Heart left ventricle (tissue), 16 donors: ENCODE measurements at regions not wholly inside any gene's neighbourhood (a gene's known extent, or its start where the extent isn't known, plus 50 kb on each side); places are given as distances from the start of the nearest gene placed in this dataset.
A peak's percentile ranks its signal among the peaks of the same experiment; 100 is the strongest.

Experiments used
- ATAC-seq, 4 donors: fragments of 200-7000 bp; cut with Tn5 transposase; one replicate each; pipeline ENCODE4 v1.9.1; 2020 to 2022; ENCODE audit warnings: moderate library complexity in 4 of 4, mild to moderate bottlenecking in 3 of 4, moderate number of reproducible peaks in 1 of 4
- DNase-seq, 5 donors: peaks; one replicate each; pipeline ENCODE4 v3.0.0-alpha.2; 2020
- H3K27ac ChIP-seq, 12 donors: fragments of 200-600 bp; sonication (generic) in 4 of 12; one replicate each; pipeline versions ENCODE4 v1.5.0 to v1.8.0; 2016 to 2022; ENCODE audit warnings: mild to moderate bottlenecking in 2 of 12
- H3K27me3 ChIP-seq, 9 donors: fragments of 200-600 bp; sonication (generic) in 2 of 9; one replicate each; pipeline versions ENCODE4 v1.5.1 to v1.8.0; 2016 to 2022; ENCODE audit warnings: mild to moderate bottlenecking in 3 of 9
- H3K36me3 ChIP-seq, 9 donors: fragments of 200-600 bp; sonication (generic) in 2 of 9; one replicate each; pipeline versions ENCODE4 v1.5.0 to v1.8.0; 2018 to 2022; ENCODE audit warnings: mild to moderate bottlenecking in 2 of 9
- H3K4me1 ChIP-seq, 12 donors: fragments of 200-600 bp; sonication (generic) in 4 of 12; one replicate each; pipeline versions ENCODE4 v1.5.0 to v1.8.0; 2016 to 2022; ENCODE audit warnings: mild to moderate bottlenecking in 3 of 12
- H3K4me3 ChIP-seq, 12 donors: fragments of 200-600 bp; sonication (generic) in 4 of 12; one replicate each; pipeline versions ENCODE4 v1.5.0 to v1.8.0; 2017 to 2022; ENCODE audit warnings: mild to moderate bottlenecking in 9 of 12, moderate library complexity in 4 of 12
- H3K9me3 ChIP-seq, 12 donors: fragments of 200-600 bp; sonication (generic) in 4 of 12; one replicate each; pipeline versions ENCODE4 v1.5.0 to v1.8.0; 2016 to 2022; ENCODE audit warnings: mild to moderate bottlenecking in 1 of 12
- POLR2A ChIP-seq, 2 donors: fragments of 450-650 bp; IDR thresholded peaks; one replicate each; pipeline ENCODE4 v1.6.1; 2017; ENCODE audit warnings: antibody characterized with exemption in 2 of 2, mild to moderate bottlenecking in 2 of 2, moderate library complexity in 2 of 2
- WGBS, 4 donors: extraction: QIAGEN DNeasy Blood & Tissue Kit in 2 of 4; methylation state at CpG; one replicate each; pipeline versions ENCODE4 v1.1.5 to v1.1.7; 2013 to 2018; 5-methylcytosine and 5-hydroxymethylcytosine counted together
- intact Hi-C, 10 donors: fragments of 100-400 bp; cut with DNase I; formaldehyde crosslinking; loops; one replicate each; pipeline versions ENCODE4 v1.11.1 to v1.14.2; 2022
- TF ChIP-seq, protein P1 (sequence below), 12 donors: fragments of 200-600 bp; sonication (generic) in 4 of 12; IDR thresholded peaks; one replicate each; pipeline versions ENCODE4 v1.5.0 to v1.8.0; 2018 to 2022; ENCODE audit warnings: antibody characterized with exemption in 12 of 12, mild to moderate bottlenecking in 5 of 12
- donor health status: ischemic (EF 13 %, LVEDD 7.1; RV severe dilation, severe dysfunction).
- donor health status: healthy with polysubstance abuse.
- donor health status: DM: no; HTN: yes; CAD: no.
- donor health status: DM: no; HTN: no; CAD: no.
- donor health status: ischemic (EF 25% LVEDD 6.9; RV normal size, moderate dysfunction).
- donor health status: ischemic (EF 25% LVEDD 5.7; RV mildly dilated, moderate dysfunction).
- donor health status: healthy.
- donor health status: DM: yes; HTN: yes; CAD: no.
- donor health status: ischemic (EF 35%, LVEDD 5.7; RV mildly dilated, moderate dysfunction).
- donor health status: nonischemic (EF 11% LVEDD 7.7; RV severe dilation, severe dysfunction).
- donor health status: DM: yes; HTN: yes; CAD: no.
- donor health status: PGD.
- donor health status: ischemic (EF 29% LVEDD 5.4; RV normal size, mild dysfunction).
- donor health status: nonischemic (EF 23%, LVEDD 6.1; RV moderate dilation, normal function).

DNA sequence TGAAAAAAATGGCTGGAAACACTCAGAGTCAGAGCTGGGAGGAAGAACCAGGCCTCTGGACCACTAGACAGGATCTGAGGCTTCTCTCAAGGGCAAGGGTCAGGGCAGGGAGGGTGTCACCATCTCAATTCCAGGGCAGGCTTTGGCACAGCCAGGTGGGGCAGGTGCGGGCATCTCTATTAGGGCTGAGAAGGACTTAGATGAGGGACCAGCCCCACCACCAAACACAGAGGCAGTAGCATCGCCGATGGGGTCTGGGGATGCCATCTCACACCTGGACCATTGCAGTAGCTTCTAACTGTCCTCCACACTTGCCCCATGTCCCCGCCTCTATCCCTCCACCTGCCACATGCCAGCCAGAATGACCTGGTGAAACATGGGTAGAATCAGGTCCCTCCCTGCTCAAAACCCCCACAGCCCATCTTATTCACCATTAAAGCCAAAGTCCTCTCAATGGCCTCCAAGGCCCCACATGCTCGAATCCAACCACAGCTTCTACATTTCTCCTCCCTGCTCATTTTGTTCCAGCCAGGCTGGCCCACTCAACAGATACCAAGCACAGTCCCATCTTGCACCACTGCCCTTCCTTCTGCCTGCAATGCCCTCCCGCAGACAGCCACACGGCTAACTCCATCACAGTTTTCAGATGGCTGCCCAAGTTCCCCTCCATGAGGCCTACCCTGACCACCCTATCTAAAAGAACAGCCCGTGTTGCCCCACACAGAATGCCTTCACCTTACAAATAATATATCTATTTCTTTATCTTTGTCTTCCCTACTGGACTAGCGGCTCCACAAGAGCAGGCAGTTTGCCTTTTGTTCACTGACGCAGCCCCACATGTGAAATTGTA is 177.4 kb downstream of the SMAD2 start:
- TF ChIP-seq, protein P1, sequence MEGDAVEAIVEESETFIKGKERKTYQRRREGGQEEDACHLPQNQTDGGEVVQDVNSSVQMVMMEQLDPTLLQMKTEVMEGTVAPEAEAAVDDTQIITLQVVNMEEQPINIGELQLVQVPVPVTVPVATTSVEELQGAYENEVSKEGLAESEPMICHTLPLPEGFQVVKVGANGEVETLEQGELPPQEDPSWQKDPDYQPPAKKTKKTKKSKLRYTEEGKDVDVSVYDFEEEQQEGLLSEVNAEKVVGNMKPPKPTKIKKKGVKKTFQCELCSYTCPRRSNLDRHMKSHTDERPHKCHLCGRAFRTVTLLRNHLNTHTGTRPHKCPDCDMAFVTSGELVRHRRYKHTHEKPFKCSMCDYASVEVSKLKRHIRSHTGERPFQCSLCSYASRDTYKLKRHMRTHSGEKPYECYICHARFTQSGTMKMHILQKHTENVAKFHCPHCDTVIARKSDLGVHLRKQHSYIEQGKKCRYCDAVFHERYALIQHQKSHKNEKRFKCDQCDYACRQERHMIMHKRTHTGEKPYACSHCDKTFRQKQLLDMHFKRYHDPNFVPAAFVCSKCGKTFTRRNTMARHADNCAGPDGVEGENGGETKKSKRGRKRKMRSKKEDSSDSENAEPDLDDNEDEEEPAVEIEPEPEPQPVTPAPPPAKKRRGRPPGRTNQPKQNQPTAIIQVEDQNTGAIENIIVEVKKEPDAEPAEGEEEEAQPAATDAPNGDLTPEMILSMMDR (IDR thresholded peaks at IDR 0.05) = no peak
- TF ChIP-seq POLR2A (IDR thresholded peaks at IDR 0.05) = no peak
- intact Hi-C loops = loop anchor here in 4 of 10 donors (2.0 to 10.0 kb wide), 5 partner anchors 408 to 701 kb away; no protein-coding TSS in a partner anchor
- no peak for ATAC-seq
- no peak overlapping the region for H3K27ac ChIP-seq
- peaks cover 0 to 6% (median 0%) of the 10 kb centered on the region in 12 donors for H3K4me1 ChIP-seq
- no peak for DNase-seq
- no peak overlapping the region for H3K4me3 ChIP-seq
- H3K36me3 ChIP-seq = no peaks in the 10 kb centered on the region
- no peaks in the 10 kb centered on the region for H3K9me3 ChIP-seq
- peaks cover 0 to 35% (median 6%) of the 10 kb centered on the region in 9 donors for H3K27me3 ChIP-seq
- 88 to 93% (median 92%) methylated on average over 9 to 10 of the region's 10 CpGs for WGBS, 4 donors

DNA sequence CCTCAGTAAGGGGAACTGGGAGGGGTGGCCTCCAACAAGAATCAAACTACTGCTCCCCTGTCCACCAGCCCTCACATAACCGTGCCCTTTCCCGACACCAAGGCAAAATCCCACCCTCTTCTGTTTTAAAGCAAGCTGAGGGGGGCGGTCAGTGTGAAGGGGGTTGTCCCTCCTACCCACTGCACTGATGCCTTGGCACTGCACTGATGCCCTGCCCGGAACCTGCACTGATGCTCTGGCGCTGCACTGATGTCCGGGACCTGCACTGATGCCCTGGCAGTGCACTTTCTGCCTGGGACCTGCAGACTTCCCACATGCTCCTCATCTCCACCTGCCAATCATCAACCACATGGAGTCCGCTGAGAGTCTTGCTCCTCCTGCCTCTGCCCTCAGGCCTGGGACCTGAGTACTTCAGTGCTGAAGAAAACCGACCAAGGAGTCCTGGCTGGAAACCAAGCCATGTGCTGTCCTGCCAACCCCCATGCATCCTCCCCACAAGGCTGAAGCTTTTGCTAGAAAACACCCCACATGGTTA is 179.5 kb downstream of the SMAD2 start:
- Histone ChIP-seq H3K4me1 (peaks cover 0 to 6% (median 0%) of the 10 kb centered on the region in 12 donors), H3K36me3 (no peaks in the 10 kb centered on the region), H3K27ac (no peak overlapping the region), H3K4me3 (no peak overlapping the region), H3K27me3 (peaks cover 0 to 34% (median 6%) of the 10 kb centered on the region in 9 donors), H3K9me3 (no peaks in the 10 kb centered on the region)
- WGBS, 4 donors = 76 to 77% (median 76%) methylated on average over 5 to 8 of the region's 8 CpGs
- intact Hi-C loops = loop anchor here in 3 of 10 donors (5.0 to 10.0 kb wide), 4 partner anchors 406 to 699 kb away; no protein-coding TSS in a partner anchor
- TF ChIP-seq POLR2A (IDR thresholded peaks at IDR 0.05) = no peak
- DNase-seq (no peak), ATAC-seq (no peak)

DNA sequence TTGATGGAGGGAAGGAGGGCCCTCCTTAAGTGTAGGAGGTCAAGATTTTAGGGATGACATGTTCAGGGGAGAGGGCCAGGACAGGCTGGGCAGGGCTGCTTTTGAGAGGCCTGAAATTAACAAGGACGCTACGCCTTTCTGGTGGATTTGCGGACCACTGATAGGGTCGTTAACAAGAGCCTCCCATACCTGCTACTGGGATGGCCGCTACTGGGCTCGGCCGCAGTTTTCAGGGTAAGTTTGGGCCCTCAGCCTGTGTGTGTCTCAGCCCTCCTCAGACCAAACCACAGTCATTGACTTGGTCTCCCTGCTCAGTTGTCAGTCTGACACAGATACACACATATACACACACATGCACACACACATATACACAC is 180.9 kb downstream of the SMAD2 start:
- 89 to 91% (median 90%) methylated on average over 7 of the region's 7 CpGs for WGBS, 4 donors
- Histone ChIP-seq H3K4me1 (peaks cover 0 to 6% (median 0%) of the 10 kb centered on the region in 12 donors), H3K27me3 (peaks cover 0 to 21% (median 5%) of the 10 kb centered on the region in 9 donors), H3K9me3 (no peaks in the 10 kb centered on the region), H3K36me3 (no peaks in the 10 kb centered on the region), H3K27ac (no peak overlapping the region), H3K4me3 (no peak overlapping the region)
- no peak for DNase-seq
- no peak for TF ChIP-seq POLR2A (IDR thresholded peaks at IDR 0.05)
- TF ChIP-seq, protein P1 (IDR thresholded peaks at IDR 0.05) = no peak
- intact Hi-C loops = loop anchor here (1.0 to 10.0 kb wide), 11 partner anchors 153 to 699 kb away; no protein-coding TSS in a partner anchor
- ATAC-seq = no peak

DNA sequence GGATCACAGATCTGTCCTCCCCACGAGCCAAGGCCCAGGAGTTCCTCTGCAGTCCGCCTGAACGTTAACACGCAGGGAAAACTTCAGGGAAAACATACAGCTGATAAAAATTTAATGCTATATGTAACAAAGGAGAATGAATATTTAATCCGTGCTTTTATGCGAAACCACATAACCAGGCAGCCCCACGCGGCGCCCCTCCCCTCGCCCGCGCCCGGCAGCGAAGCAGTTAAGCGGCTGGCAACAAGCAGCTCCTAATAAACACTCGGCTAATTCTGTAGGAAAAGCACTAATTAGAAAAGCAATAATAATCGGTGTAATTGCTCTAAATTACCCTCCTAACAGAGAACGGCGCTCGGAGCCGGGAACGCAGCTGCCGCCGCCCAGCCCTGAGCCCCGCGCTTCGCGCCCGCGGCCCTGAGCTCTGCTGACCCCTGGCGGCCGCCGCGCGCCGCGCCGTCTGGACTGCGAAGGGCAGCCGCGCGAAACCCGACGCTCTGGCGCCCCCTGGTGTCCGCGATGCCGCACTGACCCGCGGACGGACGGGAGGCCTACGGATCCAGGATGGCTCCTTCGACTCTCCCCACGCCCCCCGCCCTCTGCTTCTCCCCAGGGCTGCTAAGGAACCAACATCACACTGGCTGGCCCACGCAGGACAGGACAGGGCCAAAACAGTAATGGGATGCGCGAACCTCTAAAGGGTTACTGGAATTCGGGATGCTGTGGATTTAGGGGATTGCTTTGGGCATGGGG is 181.4 kb downstream of the SMAD2 start:
- intact Hi-C loops = loop anchor here (1.0 to 10.0 kb wide), 11 partner anchors 152 to 698 kb away; no protein-coding TSS in a partner anchor
- Histone ChIP-seq H3K4me3 (peak overlapping the region in 9 of 12 donors; percentile 34 to 54 (median 45)), H3K36me3 (no peaks in the 10 kb centered on the region), H3K4me1 (peaks cover 0 to 6% (median 0%) of the 10 kb centered on the region in 12 donors), H3K27me3 (peaks cover 0 to 17% (median 3%) of the 10 kb centered on the region in 9 donors), H3K27ac (no peak overlapping the region), H3K9me3 (no peaks in the 10 kb centered on the region)
- DNase-seq (peak; percentile 71 to 92 (median 80)), ATAC-seq (peak; percentile 85 to 96 (median 90))
- WGBS, 4 donors = 7 to 18% (median 10%) methylated on average over 37 to 60 of the region's 60 CpGs
- TF ChIP-seq POLR2A (IDR thresholded peaks at IDR 0.05) = no peak
- TF ChIP-seq, protein P1 (IDR thresholded peaks at IDR 0.05) = peak; percentile 93 to 100 (median 100)
